Activated CD4-positive, alpha-beta T cell treated with anti-CD3 and anti-CD28 coated beads, Interleukin-2, amount 50 U/mL, for 4 hours (primary cell): ENCODE measurements at regions not wholly inside any gene's neighbourhood (a gene's known extent, or its start where the extent isn't known, plus 50 kb on each side); places are given as distances from the start of the nearest gene placed in this dataset.

Experiments
- DNase-seq, 2 experiments: peaks; one replicate each; pipeline ENCODE4 v3.0.0-alpha.2; 2020

DNA sequence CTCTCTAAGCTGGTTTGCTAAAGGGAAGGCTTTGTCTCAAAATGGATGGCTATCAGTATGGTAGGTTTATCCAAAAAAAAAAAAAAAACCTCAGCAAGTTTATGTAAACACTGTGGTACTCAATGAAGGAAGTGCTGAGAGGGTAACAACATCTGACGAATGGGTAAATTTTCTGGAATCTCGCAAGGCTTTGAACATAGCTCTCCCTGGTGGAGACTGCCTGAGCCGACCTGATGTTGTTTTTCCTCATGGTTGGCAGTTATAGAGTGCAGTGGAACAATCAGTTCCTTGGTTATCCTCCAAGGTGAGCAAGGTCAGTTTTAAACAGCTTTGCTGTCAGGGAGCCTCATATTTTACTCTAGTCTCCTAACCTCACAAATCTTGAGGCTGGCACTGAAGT, 94.6 kb downstream of the ZPLD1 start:
- DNase-seq, result no peak

DNA sequence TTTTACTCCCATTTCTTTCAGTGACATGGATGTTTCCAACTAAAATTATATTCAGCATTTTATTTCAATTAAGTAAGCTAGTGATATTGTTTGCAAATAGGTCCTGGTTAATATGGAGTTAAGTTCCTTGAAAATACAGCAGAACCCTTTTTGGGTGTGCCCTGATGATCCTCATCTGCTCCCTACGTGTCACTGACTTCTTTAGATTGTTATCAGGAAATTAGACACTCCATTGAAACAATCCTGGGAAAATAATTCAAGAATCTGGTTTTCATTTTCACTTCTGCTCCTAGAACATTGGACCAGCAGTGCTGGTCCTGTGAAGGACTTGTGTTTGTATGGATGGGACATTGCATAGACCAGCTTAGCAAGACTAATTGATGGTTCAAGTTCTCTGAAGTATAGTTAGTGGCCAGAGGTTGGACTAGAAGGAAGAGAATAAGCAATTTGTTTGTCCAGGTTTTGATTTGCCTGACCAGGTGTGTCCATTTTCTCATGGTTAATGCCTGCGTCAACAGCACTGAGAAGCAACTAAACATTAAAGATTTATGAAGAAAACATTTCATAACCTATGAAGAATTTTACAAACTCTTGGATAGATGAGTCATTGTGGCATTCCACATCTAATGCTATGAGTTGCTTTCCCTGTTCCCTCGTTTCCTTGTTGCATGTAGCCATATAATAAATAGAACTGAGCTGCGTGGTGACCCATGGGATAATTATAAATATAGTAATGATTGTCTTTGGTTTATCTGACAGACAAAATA, 95.8 kb downstream of the ZPLD1 start:
- DNase-seq, result no peak

DNA sequence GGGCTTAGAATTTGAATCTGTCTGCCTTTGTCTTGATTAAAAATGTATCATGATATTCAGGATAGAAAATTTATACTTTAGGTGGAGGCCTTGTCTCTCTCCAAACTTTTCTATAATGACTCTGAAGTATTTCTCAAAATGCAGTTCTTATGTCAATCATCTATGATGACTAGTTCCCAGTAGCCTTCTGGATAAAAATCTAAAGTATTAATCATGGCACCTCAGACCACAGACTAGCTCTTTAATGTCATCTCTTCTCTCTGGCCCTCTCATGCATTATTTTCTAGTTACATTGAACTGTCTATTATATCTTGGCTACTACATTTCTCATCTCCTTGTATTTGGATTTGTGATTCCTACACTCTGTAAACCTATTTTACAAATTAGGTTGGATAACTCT, 96.9 kb downstream of the ZPLD1 start:
- no peak for DNase-seq

DNA sequence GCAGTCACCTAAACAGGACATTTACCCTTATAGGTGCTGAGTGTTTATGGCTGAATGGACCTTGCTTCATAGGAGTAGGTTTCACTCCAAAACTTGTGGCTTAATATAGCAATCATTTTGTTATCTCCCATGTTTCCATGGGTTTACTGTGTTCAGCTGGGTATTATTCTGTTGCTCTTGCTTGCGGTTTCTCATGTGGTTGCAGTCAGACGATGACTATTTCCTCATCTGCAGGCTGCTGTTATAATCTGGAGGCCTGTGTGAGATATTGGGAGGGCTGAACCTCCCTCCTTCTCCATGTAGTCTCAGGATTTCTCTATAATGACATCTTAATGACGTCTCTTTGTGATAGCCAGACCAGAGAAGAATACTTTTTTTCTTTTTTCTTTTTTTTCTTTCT, 98.1 kb downstream of the ZPLD1 start:
- no peak for DNase-seq

- DNase-seq, result no peak
Measured at GRCh38 chr3:102533784-102534183, 99.0 kb downstream of the ZPLD1 start.

DNA sequence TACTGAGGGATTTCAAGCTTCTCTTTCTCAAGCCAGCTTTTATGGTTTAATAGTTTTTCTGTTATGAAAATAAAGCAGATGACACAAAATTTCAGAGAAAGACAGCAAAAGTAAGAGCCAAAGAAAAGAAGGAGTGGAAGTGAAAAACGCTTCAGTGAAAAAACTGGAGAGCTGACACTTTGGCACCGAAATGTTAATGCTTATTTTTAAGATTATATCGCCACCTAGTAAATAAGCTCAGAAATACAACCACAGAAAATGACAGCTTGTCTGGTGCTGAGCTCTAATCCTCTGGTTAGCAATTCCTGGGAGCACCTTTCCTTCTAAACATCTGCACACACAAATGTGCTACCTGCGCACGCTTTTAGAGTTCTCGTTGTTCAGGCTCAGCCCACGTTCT, 101.6 kb downstream of the ZPLD1 start:
- no peak for DNase-seq

GRCh38 chr3:102537123-102537522, 102.3 kb downstream of the ZPLD1 start:
- no peak for DNase-seq

- DNase-seq, result no peak
Measured at GRCh38 chr3:102544741-102545140, 109.9 kb downstream of the ZPLD1 start.

DNA sequence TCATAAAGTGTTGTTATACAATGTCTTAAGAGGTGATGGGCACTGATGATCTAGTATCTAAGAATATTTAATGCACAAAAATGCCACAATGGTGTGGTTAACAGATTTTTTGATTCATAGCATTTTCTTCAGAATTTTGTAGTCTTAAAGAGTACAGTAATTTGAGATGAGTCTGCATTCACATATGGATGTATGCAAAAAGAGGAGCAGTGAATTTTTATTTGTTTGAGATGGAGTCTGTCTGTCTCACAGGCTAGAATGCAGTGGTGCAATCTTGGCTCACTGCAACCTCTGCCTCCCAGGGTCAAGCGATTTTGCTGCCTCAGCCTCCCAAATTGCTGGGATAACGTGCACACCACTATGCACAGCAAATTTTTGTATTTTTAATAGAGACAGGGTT, 110.5 kb downstream of the ZPLD1 start:
- DNase-seq, result no peak

- DNase-seq, result no peak
Measured at GRCh38 chr3:102553876-102554275, 119.1 kb downstream of the ZPLD1 start.

DNA sequence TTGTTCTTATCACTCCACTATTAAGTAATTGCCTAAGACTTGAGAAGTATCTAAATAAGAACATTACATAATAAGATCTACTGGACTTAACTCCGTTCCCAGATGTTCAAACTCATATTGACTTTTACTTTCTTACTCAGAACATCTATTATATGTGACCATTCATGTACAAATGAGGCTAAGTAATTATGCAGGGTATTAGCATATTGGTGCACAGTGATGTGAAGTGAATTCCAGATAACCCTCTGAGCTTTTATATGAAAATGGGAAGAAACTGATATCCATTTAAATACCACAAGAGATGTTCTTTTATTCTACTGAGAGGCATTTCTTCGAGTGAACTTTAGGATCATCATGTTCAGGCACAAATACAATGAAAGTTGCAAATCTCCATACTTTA, 135.7 kb downstream of the ZPLD1 start:
- no peak for DNase-seq

DNA sequence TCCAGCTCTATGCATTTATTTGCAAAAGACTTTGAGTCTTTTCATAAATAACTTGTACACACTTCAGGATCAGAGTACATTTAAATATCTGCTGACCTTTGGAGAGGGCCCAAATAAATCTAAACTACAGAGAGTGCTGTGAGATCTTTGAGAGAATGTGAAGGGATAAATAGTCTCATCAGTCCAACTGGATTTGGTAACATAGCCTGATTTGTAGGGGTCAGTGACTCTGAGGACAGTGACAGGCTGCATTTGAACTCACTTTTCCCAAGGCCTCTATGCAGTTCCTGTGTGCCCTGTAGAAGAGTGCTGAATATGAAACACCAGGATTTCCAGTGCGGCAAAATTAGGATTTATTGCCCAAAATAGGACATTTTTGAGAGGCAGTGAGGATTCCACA, 136.2 kb downstream of the ZPLD1 start:
- DNase-seq, result no peak

DNA sequence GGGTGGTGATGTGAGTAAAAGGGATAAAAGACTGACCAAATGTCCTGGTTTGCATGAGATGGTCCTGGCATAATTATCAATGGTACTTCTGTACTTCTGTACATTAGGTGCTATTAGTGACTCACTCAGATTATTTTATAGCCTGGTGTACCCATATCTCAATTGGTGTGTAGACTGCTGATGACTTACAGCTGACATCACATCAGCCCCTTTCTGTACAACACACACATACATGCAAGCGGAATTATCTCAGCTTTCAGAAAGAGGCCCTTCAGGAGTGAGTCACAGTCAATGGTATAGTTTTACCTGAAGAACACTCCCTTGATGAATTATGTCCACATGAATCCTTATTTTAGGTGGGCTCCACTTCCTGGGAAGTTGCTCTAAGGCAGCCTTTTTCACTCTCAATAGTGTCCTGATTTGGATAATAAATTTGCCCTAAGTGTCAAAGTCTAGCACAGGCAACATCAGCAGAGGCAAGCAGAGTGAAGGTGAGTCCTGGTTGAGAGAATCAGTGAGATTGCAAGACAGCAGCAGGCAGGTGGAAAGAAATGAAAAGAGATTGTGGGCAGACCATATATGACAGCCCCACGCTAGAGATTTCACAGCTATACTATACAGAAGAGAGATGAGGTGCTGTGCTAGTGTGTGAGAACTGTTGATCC, 137.0 kb downstream of the ZPLD1 start:
- no peak for DNase-seq

GRCh38 chr3:102573483-102574028, 138.7 kb downstream of the ZPLD1 start:
- no peak for DNase-seq

DNA sequence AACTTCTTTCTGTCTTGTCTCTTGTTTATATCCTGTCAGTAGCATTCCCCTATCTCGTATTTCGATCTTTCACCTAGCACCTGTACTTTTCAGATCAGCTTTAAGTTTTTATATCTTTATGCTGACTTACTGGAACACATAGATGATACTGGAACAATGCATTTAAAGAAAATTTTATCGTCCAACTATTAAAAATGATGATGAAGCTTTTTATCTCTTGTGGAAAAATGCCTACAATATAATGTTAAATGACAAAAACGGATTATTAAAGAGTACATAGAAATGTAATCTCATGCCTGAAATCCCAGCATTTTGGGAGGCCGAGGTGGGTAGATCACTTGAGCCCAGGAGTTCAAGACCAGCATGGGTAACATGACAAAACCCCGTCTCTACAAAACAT, 139.5 kb downstream of the ZPLD1 start:
- no peak for DNase-seq

DNA sequence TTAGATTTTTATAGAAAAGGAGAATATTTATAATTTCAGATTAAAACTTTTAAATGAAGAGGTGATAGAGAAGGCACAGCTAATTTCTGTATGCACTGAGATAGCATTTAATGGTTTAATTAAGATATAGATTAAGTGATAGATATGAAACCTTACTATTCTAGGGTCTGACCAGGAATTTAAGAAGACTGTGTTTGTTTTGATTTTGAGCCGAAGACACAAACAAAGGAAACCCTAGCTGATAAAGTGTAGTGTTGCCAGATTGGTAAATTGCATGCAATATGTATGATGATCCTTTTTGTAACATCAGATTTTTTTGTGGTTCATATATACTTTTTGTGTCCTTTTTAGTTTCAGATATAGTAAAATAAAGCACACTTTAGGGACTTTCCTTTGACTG, 141.8 kb downstream of the ZPLD1 start:
- no peak for DNase-seq

DNA sequence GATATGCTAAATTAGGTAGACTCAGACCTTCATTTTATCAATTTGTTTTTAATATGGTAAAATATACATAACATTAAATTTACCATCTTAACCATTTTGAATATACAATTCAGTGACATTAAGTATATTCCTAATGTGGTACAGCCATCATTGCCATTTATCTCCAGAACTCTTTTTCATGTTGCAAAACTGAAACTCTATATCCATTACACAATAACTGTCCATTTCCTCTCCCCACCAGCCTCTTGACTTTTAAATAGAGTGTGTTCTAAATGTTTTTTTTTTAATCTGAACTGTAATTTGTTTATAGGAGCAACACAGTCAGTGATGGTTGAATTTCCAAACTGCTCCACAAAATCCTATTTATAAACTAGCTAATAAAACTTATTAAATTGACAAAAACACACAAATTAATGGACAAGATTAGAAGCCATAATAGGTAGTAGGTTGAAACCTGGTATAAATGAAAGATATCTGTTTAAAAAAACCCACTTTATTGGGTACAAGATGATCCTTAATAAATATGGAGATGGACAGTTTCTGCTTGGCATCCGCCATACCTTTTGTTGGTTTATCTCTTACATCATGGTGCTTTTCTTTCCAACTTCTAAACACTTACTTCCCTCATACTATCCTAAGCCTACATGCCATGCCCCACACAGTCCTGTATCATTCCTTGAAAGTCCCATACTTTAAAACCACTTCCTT, 142.4 kb downstream of the ZPLD1 start:
- DNase-seq, result no peak

- no peak for DNase-seq
Measured at GRCh38 chr3:102580760-102581159, 145.9 kb downstream of the ZPLD1 start.

DNA sequence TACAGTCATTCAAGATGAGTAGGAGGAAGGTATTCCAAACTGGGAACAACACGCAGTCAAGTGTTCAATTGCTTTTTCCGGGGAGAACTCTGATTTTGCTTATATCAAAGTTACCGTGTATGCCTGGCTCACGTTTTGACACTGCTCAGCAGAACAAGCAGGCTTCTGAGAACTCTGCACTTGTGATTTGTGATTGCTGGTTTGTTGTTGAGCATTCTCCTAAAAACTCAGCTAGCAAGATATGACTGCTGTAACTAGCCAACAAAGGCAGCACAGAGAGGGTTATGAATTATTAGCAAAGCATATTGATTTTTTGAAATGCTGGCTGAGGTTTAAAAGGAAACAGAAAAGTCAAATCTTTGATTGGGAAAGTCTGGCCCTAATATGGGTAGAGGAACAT, 151.7 kb downstream of the ZPLD1 start:
- DNase-seq, result no peak

GRCh38 chr3:102593812-102594602, 159.2 kb downstream of the ZPLD1 start:
- no peak for DNase-seq

DNA sequence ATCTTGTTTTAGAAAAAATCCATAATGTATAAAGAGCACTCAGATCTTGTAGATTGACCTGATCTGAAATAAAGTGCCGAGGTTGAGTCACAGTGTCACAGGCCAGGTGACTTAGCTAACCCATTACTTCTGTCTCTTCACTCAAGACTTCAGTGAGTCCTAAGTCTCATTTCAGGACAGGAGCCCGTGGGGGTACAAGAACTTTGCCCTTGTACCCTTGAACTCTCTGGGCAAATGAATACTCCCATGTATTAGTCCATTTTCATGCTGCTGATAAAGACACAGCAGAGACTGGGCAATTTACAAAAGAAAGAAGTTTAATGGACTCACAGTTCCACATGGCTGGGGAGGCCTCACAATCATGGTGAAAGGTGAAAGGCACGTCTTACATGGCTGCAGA, 160.2 kb downstream of the ZPLD1 start:
- no peak for DNase-seq

DNA sequence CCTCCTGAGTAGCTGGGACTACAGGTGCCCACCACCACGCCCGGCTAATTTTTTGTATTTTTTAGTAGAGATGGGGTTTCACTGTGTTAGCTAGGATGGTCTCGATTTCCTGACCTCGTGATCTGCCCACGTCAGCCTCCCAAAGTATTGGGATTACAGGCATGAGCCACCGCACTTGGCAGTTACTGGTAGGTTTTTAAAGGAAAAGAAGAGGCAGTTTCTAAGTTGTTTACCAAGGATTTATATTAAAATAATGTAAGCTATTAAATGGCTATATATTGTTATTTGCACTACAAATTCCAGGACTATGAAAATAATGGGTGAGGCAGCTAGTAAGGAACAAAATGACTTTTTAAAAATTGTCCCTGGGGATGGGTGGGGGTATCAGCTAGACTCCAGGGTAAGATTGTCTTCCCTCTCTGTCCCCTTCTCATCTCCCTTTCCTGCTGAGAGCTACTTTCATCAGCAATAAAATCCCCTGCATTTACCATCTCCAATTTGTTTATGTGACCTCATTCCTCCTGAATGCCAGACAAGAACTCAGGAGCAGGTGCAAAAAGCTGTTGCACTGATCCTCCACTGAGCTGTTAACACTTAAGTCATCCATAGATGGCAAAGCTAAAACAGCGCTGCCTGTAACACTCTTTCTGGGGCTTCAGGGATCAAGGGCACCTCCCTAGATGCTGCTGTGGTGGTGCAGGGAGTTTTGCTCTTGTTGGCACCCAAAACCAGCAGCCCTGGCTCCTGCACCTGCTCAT, 165.2 kb downstream of the ZPLD1 start:
- no peak for DNase-seq
